ENCODE measurements at regions not wholly inside any gene's neighbourhood (a gene's known extent, or its start where the extent isn't known, plus 50 kb on each side); places are given as distances from the start of the nearest gene placed in this dataset.

- no peak overlapping the region for H3K14ac ChIP-seq (ENCODE audit: insufficient read length)
- H4K8ac ChIP-seq (ENCODE audit: extremely low read depth, insufficient read depth, low read length), result no peak overlapping the region
- H4K20me1 ChIP-seq (replicated peaks in 1 of 2; ENCODE audit: control insufficient read depth in 1 of 2, insufficient read depth in 2 of 2, low read length in 2 of 2), result no peaks in the 10 kb centered on the region
- H4K91ac ChIP-seq (replicated peaks; ENCODE audit: insufficient read length, low read length), result no peak overlapping the region
- no peak overlapping the region for H3K4me3 ChIP-seq (ENCODE audit: extremely low read depth in 1 of 4, insufficient read depth in 2 of 4, low read depth in 3 of 4, low read length in 4 of 4)
- no peak overlapping the region for H3K27ac ChIP-seq (ENCODE audit: low read depth, low read length)
- peak overlapping the region; percentile 14; the same call in 1 of the 2 replicates for H2AFZ ChIP-seq (ENCODE audit: low read length)
- FAIRE-seq (no peak), DNase-seq (ENCODE audit: low read depth in 1 of 2, low spot score in 2 of 2) (peak in 1 of 2 experiments; percentile 22)
- no peaks in the 10 kb centered on the region for H3K4me1 ChIP-seq (replicated peaks in 1 of 4; ENCODE audit: control insufficient read depth in 3 of 4, insufficient read depth in 4 of 4, low read length in 3 of 4)
- CTCF ChIA-PET (ENCODE audit: partially characterized antibody), result no interaction called here
- H2BK20ac ChIP-seq (ENCODE audit: low read length), result no peak overlapping the region
- H3K9ac ChIP-seq (replicated peaks in 1 of 4; ENCODE audit: extremely low read depth in 1 of 4, low read depth in 3 of 4, low read length in 3 of 4), result no peak overlapping the region
- no peaks in the 10 kb centered on the region for H3K23me2 ChIP-seq (ENCODE audit: low read depth, low read length)
- no peak overlapping the region for H4K5ac ChIP-seq (ENCODE audit: insufficient read length, low read depth, low read length)
- no peaks in the 10 kb centered on the region for H3K9me3 ChIP-seq (ENCODE audit: insufficient read depth in 2 of 2, low read depth in 1 of 2, low read length in 1 of 2)
- no peak overlapping the region for H2BK15ac ChIP-seq (ENCODE audit: low read length)
- H3K4ac ChIP-seq (replicated peaks; ENCODE audit: insufficient read length, low read depth, low read length), result no peak overlapping the region
- H3K18ac ChIP-seq (ENCODE audit: extremely low read depth, low read length), result no peak overlapping the region
- H3K27me3 ChIP-seq (replicated peaks in 1 of 4; ENCODE audit: control insufficient read depth in 3 of 4, extremely low read depth in 1 of 4, insufficient read depth in 3 of 4, low read length in 3 of 4), result no peaks in the 10 kb centered on the region; a peak in 1 of 7 replicates
- no peak overlapping the region for H3K23ac ChIP-seq (ENCODE audit: insufficient read length)
- no peak overlapping the region for H3K4me2 ChIP-seq (ENCODE audit: insufficient read depth in 1 of 2, low read depth in 2 of 2, low read length in 2 of 2)
- no peak overlapping the region for H2BK12ac ChIP-seq (ENCODE audit: low read depth, low read length)
- POLR2A ChIA-PET (ENCODE audit: partially characterized antibody), result no interaction called here
- H2AK5ac ChIP-seq (ENCODE audit: low read depth, low read length), result no peak overlapping the region
- 87% methylated on average over 3 of the region's 3 CpGs; no CpG with 5 or more reads in 1 of the 2 experiments for WGBS, 2 experiments (ENCODE audit: extremely low coverage in 1 of 2, insufficient coverage in 1 of 2, insufficient read length in 1 of 2, insufficient replicate concordance in 2 of 2, low coverage in 1 of 2, low lambda C conversion rate in 2 of 2, missing lambda C conversion rate in 1 of 2)
- H2BK120ac ChIP-seq (replicated peaks; ENCODE audit: low read depth, low read length), result no peak overlapping the region
- no peak overlapping the region for H3K56ac ChIP-seq (replicated peaks; ENCODE audit: insufficient read length, low read depth, low read length)
- TF ChIP-seq TBP (IDR thresholded peaks at IDR 0.05; ENCODE audit: low read depth, low read length), result no peak
- no peak for TF ChIP-seq CREB1 (IDR thresholded peaks at IDR 0.05)
- TF ChIP-seq, protein P1, sequence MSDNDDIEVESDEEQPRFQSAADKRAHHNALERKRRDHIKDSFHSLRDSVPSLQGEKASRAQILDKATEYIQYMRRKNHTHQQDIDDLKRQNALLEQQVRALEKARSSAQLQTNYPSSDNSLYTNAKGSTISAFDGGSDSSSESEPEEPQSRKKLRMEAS (IDR thresholded peaks at IDR 0.05), result no peak
- TF ChIP-seq JUN (IDR thresholded peaks at IDR 0.05; ENCODE audit: low read depth, low read length), result no peak
- TF ChIP-seq TEAD4 (IDR thresholded peaks at IDR 0.05; ENCODE audit: low read depth, low read length), result no peak
- TF ChIP-seq RBBP5 (IDR thresholded peaks at IDR 0.05; ENCODE audit: borderline replicate concordance, low read depth, low read length), result no peak
- no peak for TF ChIP-seq USF2 (IDR thresholded peaks at IDR 0.05; ENCODE audit: low read length)
- no peaks in the 10 kb centered on the region for H3K79me2 ChIP-seq (ENCODE audit: control insufficient read depth in 1 of 2, insufficient read depth in 2 of 2, low read length in 2 of 2)
- H3K79me1 ChIP-seq (ENCODE audit: low read depth, low read length), result no peaks in the 10 kb centered on the region
- H2BK5ac ChIP-seq (ENCODE audit: low read depth, low read length), result no peak overlapping the region
- H3K36me3 ChIP-seq (ENCODE audit: control insufficient read depth in 2 of 4, insufficient read depth in 4 of 4, low read length in 3 of 4), result no peaks in the 10 kb centered on the region
These were observed 58.9 kb upstream of the DUSP10 start for GRCh38 chr1:221800831-221801230.

Data from H1 (cell line).